ENCODE measurements at regions not wholly inside any gene's neighbourhood (a gene's known extent, or its start where the extent isn't known, plus 50 kb on each side); places are given as distances from the start of the nearest gene placed in this dataset.
A peak's percentile ranks its signal among the peaks of the same experiment; 100 is the strongest.

DNA sequence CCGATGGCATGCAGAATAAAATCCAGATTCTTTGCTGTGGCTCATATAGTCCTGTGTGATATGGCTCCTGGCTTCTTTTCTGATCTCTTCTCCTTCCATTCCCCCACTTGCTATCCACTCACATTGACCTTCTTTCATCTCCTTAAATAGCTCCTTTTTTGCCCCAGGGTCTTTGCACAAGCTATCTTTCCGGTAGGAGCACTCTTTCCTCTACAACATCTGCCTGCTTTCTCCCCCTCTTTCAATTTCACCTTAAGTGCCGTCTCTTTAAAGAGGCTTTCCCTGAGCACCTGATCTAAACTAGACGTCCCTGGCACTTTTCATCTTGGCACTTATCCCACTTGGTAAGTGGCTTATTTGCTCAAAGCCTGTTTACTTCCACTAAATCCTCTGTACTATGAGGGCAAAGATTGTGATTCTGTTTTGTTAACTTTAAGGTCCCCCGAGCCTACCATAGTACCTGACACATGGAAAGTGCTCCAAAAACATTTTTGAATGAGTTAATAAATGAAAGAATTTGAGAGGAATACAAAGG lies 323.3 kb upstream of the TLE3 start (continued):
- TF ChIP-seq, protein P1, sequence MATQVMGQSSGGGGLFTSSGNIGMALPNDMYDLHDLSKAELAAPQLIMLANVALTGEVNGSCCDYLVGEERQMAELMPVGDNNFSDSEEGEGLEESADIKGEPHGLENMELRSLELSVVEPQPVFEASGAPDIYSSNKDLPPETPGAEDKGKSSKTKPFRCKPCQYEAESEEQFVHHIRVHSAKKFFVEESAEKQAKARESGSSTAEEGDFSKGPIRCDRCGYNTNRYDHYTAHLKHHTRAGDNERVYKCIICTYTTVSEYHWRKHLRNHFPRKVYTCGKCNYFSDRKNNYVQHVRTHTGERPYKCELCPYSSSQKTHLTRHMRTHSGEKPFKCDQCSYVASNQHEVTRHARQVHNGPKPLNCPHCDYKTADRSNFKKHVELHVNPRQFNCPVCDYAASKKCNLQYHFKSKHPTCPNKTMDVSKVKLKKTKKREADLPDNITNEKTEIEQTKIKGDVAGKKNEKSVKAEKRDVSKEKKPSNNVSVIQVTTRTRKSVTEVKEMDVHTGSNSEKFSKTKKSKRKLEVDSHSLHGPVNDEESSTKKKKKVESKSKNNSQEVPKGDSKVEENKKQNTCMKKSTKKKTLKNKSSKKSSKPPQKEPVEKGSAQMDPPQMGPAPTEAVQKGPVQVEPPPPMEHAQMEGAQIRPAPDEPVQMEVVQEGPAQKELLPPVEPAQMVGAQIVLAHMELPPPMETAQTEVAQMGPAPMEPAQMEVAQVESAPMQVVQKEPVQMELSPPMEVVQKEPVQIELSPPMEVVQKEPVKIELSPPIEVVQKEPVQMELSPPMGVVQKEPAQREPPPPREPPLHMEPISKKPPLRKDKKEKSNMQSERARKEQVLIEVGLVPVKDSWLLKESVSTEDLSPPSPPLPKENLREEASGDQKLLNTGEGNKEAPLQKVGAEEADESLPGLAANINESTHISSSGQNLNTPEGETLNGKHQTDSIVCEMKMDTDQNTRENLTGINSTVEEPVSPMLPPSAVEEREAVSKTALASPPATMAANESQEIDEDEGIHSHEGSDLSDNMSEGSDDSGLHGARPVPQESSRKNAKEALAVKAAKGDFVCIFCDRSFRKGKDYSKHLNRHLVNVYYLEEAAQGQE (IDR thresholded peaks at IDR 0.05; ENCODE audit: low read depth) = no peak
- TF ChIP-seq, protein P2, sequence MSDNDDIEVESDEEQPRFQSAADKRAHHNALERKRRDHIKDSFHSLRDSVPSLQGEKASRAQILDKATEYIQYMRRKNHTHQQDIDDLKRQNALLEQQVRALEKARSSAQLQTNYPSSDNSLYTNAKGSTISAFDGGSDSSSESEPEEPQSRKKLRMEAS (IDR thresholded peaks at IDR 0.05) = no peak
- no peak for TF ChIP-seq SRF (IDR thresholded peaks at IDR 0.05; ENCODE audit: low read depth)
- TF ChIP-seq, protein P3, sequence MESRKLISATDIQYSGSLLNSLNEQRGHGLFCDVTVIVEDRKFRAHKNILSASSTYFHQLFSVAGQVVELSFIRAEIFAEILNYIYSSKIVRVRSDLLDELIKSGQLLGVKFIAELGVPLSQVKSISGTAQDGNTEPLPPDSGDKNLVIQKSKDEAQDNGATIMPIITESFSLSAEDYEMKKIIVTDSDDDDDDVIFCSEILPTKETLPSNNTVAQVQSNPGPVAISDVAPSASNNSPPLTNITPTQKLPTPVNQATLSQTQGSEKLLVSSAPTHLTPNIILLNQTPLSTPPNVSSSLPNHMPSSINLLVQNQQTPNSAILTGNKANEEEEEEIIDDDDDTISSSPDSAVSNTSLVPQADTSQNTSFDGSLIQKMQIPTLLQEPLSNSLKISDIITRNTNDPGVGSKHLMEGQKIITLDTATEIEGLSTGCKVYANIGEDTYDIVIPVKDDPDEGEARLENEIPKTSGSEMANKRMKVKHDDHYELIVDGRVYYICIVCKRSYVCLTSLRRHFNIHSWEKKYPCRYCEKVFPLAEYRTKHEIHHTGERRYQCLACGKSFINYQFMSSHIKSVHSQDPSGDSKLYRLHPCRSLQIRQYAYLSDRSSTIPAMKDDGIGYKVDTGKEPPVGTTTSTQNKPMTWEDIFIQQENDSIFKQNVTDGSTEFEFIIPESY (IDR thresholded peaks at IDR 0.05; ENCODE audit: extremely low read depth, insufficient replicate concordance, low read length) = no peak
- TF ChIP-seq POLR2A (IDR thresholded peaks at IDR 0.05; ENCODE audit: borderline replicate concordance, extremely low read depth, insufficient read depth, insufficient read length) = no peak

DNA sequence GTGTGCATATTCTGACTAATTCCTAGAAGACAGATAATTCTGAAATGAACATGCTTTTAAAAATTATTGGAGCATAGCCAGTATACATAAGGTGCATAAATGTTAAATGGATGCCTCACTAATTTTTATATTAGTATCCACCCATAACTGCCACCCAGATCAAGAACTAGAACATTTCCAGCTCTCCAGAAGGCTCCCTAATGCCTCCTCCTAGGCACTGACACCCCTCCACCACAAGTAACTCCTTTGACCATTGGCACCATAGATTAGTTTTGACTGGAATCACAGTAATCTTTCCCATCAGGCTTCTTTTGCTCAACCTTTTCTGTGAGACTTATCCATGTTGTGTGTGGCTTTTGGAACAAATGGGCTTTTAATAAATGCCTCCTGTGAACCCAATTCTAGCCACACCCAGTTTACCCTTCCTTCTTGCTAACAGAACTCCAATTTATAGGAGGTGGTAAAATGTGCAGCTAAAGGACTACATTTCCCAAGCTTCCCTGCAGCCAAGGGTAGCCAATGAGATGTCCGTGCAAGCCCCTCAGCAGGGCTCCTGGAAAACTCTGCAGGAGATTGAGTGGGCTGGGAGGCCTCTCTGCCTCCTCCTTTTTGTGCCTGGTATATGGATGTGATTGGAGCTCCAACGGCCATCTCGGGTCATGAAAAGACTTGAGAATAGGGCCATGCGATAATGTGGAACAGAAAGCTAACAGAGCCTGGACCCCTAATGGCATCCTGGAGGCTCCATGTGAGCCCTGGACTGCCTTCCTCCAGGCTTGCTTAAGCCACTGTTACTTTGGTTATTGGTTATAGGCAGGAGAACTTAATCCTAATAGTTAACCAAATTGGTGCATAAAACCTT lies 322.6 kb upstream of the TLE3 start:
- Histone ChIP-seq H3K27ac (ENCODE audit: low read depth, low read length) (no peak overlapping the region), H3K4me2 (ENCODE audit: low read length) (no peak overlapping the region), H3K9ac (ENCODE audit: low read length) (no peak overlapping the region), H3K36me3 (ENCODE audit: control insufficient read depth in 1 of 2, insufficient read depth in 2 of 2, low read length in 2 of 2) (no peaks in the 10 kb centered on the region), H3K79me2 (ENCODE audit: insufficient read depth, low read length) (no peaks in the 10 kb centered on the region), H3K9me3 (ENCODE audit: control insufficient read depth in 1 of 2, insufficient read depth in 1 of 2, low read depth in 1 of 2, low read length in 2 of 2) (no peaks in the 10 kb centered on the region), H3K9me2 (ENCODE audit: insufficient read depth) (no peaks in the 10 kb centered on the region), H3K27me3 (ENCODE audit: insufficient read depth, low read length) (peaks cover 49% of the 10 kb centered on the region; the same call in 1 of the 2 replicates), H2AFZ (ENCODE audit: low read depth, low read length, poor library complexity, severe bottlenecking) (no peak overlapping the region), H3K4me3 (replicated peaks in 1 of 2; ENCODE audit: low read depth in 1 of 2, low read length in 2 of 2) (no peak overlapping the region), H3K4me1 (ENCODE audit: control insufficient read depth in 1 of 2, insufficient read depth in 2 of 2, low read length in 2 of 2) (no peaks in the 10 kb centered on the region), H4K20me1 (ENCODE audit: insufficient read depth) (no peaks in the 10 kb centered on the region)
- POLR2A ChIA-PET = no interaction called here
- TF ChIP-seq FOSL1 (IDR thresholded peaks at IDR 0.05; ENCODE audit: low read depth) (no peak), JUND (IDR thresholded peaks at IDR 0.05) (no peak), SIN3A (IDR thresholded peaks at IDR 0.05; ENCODE audit: low read depth) (no peak), EGR1 (IDR thresholded peaks at IDR 0.05; ENCODE audit: low read depth) (no peak), SP1 (IDR thresholded peaks at IDR 0.05; ENCODE audit: low read depth) (no peak), POLR2A (IDR thresholded peaks at IDR 0.05; ENCODE audit: borderline replicate concordance, extremely low read depth, insufficient read depth, insufficient read length) (no peak), CEBPB (IDR thresholded peaks at IDR 0.05; ENCODE audit: low read depth) (no peak), CBX3 (IDR thresholded peaks at IDR 0.05; ENCODE audit: low read depth) (no peak), ZFX (IDR thresholded peaks at IDR 0.05) (no peak)
- ATAC-seq (peak; percentile 38; the same call in 1 of the 2 replicates), DNase-seq (ENCODE audit: low read depth, low spot score) (no peak)
- RAD21 ChIA-PET (ENCODE audit: low non-redundant PET in 1 of 2, low total read pairs in 2 of 2, uncharacterized antibody in 2 of 2, unreplicated experiment in 2 of 2) = no interaction called here
- CTCF ChIA-PET = no interaction called here
- no TSS peak for BruUV-seq (replicated peaks)
- intact Hi-C loops (cut with micrococcal nuclease) = no loop called here
